Ovary (tissue), 7 donors: ENCODE measurements at regions not wholly inside any gene's neighbourhood (a gene's known extent, or its start where the extent isn't known, plus 50 kb on each side); places are given as distances from the start of the nearest gene placed in this dataset.

Experiments
- DNase-seq, 5 donors: peaks; one replicate each; pipeline ENCODE4 v3.0.0-alpha.2; 2019 to 2020
- H3K27ac ChIP-seq, 2 donors: fragments of 200-600 bp; one replicate each; pipeline versions ENCODE4 v1.5.1 to v1.8.0; 2019 to 2022
- H3K27me3 ChIP-seq: fragments of 200-600 bp; one replicate; pipeline ENCODE4 v1.8.0; 2022
- H3K36me3 ChIP-seq: fragments of 200-600 bp; sonication (generic); one replicate; pipeline ENCODE4 v1.5.1; 2019
- H3K4me1 ChIP-seq: one replicate; pipeline ENCODE4 v1.8.1; 2013; ENCODE audit warnings: mild to moderate bottlenecking, moderate library complexity; ENCODE audit not compliant: insufficient read depth
- H3K4me3 ChIP-seq: fragments of 200-600 bp; sonication (generic); one replicate; pipeline ENCODE4 v1.5.1; 2017
- H3K9me3 ChIP-seq, 2 donors: fragments of 200-600 bp in 1 of 2; sonication (generic) in 1 of 2; one replicate each; pipeline versions ENCODE4 v1.5.1 to v1.8.1; 2013 to 2019; ENCODE audit warnings: mild to moderate bottlenecking in 1 of 2, moderate library complexity in 1 of 2
- EP300 ChIP-seq: sonication (generic); formaldehyde crosslinking; IDR thresholded peaks from one replicate; pipeline ENCODE4 v1.6.1; 2017; ENCODE audit warnings: antibody characterized with exemption
- POLR2A ChIP-seq: fragments of 450-650 bp; IDR thresholded peaks from one replicate; pipeline ENCODE4 v1.6.1; 2017; ENCODE audit warnings: antibody characterized with exemption, mild to moderate bottlenecking, moderate library complexity
- WGBS, 3 donors: extraction: QIAGEN DNeasy Blood & Tissue Kit in 1 of 3; methylation state at CpG; one replicate each; pipeline versions ENCODE4 v1.1.5 to v1.1.7; 2013 to 2017; 5-methylcytosine and 5-hydroxymethylcytosine counted together
- intact Hi-C, 4 donors: fragments of 100-400 bp; cut with DNase I; formaldehyde crosslinking; loops; one replicate each; pipeline versions ENCODE4 v1.11.0 to v1.15.1; 2022 to 2023
- TF ChIP-seq, protein P1 (sequence below), 3 donors: fragments of 450-650 bp in 2 of 3; fragments of 200-600 bp in 1 of 3; IDR thresholded peaks; one replicate each; pipeline versions ENCODE4 v1.5.1 to v1.8.0; 2016 to 2022; ENCODE audit warnings: antibody characterized with exemption in 3 of 3, mild to moderate bottlenecking in 1 of 3
- donor health status: DM: no; HTN: no; CAD: no; lungs with moderate emphysema.
- donor health status: DM: no; HTN: no; CAD: no.
- donor health status: Bipolar disorder and iron deficiency.
- donor health status: DM: no; HTN: no; CAD: no.
- donor health status: DM: yes; HTN: yes; CAD: no.

DNA sequence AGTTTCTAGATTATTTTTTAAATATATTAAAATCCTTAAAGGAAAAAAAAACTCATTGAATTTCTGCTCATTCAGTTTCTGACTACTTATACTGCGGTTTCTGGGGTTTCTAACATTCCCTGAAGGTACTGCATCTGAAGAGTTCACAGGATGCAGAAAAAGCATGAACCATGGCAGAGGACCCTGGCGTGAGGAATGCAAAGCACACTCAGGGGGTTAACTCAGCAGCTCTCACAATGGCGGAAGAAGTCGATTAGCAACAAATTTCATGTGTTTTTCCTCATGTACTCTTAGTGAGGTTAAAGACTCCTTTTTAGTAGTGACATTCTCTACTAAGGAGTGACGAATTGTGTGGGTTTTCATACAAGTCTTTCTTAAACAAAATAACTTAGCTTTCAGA lies 975.6 kb downstream of the NCAM2 start:
- 31 to 60% (median 39%) methylated on average over 5 of the region's 5 CpGs for WGBS, 3 donors
- Histone ChIP-seq H3K36me3 (no peaks in the 10 kb centered on the region), H3K4me3 (no peak overlapping the region), H3K27ac (no peak overlapping the region), H3K4me1 (no peaks in the 10 kb centered on the region), H3K27me3 (no peaks in the 10 kb centered on the region), H3K9me3 (no peaks in the 10 kb centered on the region)
- TF ChIP-seq, protein P1, sequence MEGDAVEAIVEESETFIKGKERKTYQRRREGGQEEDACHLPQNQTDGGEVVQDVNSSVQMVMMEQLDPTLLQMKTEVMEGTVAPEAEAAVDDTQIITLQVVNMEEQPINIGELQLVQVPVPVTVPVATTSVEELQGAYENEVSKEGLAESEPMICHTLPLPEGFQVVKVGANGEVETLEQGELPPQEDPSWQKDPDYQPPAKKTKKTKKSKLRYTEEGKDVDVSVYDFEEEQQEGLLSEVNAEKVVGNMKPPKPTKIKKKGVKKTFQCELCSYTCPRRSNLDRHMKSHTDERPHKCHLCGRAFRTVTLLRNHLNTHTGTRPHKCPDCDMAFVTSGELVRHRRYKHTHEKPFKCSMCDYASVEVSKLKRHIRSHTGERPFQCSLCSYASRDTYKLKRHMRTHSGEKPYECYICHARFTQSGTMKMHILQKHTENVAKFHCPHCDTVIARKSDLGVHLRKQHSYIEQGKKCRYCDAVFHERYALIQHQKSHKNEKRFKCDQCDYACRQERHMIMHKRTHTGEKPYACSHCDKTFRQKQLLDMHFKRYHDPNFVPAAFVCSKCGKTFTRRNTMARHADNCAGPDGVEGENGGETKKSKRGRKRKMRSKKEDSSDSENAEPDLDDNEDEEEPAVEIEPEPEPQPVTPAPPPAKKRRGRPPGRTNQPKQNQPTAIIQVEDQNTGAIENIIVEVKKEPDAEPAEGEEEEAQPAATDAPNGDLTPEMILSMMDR (IDR thresholded peaks at IDR 0.05): no peak
- TF ChIP-seq EP300 (no peak), POLR2A (no peak)
- DNase-seq: no peak
- intact Hi-C loops: no loop called here

DNA sequence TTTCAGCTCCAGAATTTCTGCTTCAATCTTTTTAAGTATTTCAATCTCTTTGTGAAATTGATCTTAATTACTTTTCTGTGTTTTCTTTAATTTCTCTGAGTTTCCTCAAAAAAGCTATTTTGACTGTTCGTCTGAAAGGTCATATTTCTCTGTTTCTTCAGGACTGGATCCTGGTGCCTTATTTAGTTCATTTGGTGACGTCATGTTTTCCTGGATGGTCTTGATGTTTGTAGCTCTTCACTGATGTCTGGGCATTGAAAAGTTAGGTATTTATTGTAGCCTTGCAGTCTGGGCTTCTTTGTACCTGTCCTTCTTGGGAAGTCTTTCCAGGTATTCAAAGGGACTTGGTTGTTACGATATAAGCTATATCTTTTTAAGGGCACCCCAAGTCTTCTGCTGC lies 998.7 kb downstream of the NCAM2 start:
- TF ChIP-seq, protein P1 (IDR thresholded peaks at IDR 0.05): no peak
- no peak for TF ChIP-seq POLR2A
- TF ChIP-seq EP300: no peak
- H3K4me1 ChIP-seq: no peaks in the 10 kb centered on the region
- H3K27me3 ChIP-seq: no peaks in the 10 kb centered on the region
- WGBS, 3 donors: 85 to 90% (median 89%) methylated on average over 3 of the region's 3 CpGs
- intact Hi-C loops: no loop called here
- H3K4me3 ChIP-seq: no peak overlapping the region
- no peaks in the 10 kb centered on the region for H3K9me3 ChIP-seq
- no peaks in the 10 kb centered on the region for H3K36me3 ChIP-seq
- no peak for DNase-seq
- no peak overlapping the region for H3K27ac ChIP-seq

DNA sequence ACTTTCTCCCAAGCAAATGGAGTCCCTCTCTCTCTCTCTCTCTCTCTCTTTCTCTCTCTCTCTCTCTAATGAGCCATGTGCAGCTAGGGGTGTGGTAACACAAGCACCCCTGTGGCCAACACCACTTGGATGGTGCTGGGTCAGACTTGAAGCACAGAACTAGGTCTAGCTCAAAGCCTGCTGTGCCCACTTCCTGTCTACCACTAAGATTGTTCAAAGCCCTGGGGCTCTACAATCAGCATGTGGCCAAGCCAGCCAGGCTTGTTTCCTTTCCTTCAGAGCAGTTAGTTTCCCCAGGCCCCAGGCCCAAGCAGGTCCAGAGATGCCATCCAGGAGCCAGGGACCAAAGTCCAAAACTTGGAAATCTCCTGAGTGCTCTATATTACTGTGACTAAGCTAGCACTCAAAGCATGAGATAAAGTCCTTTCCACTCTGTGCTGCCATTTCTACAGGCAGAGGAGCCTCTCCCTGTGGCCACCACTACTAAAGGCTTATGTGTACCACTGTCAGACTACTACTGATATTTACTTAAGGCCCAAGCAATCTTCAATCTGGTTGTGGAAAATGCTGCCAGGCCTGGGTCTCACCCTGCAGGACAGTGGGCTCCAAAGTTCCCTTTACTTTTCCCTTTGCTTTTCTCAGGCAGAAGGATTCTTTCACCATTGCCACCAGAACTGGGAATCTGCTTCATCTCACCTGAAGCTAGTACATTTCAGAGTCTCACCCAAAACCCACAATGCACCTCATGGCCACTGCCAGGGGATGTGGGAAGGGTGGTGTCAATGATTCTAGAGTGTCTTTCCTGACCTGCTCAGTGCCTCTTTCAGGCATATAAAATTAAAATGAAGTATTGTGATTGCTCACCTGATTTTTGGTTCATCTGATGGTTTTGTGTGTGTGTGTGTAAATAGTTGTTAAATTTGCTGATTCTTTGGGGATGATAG lies 999.5 kb downstream of the NCAM2 start:
- H3K36me3 ChIP-seq: no peaks in the 10 kb centered on the region
- intact Hi-C loops: no loop called here
- no peak for DNase-seq
- H3K4me1 ChIP-seq: no peaks in the 10 kb centered on the region
- H3K4me3 ChIP-seq: no peak overlapping the region
- no peaks in the 10 kb centered on the region for H3K27me3 ChIP-seq
- H3K9me3 ChIP-seq: no peaks in the 10 kb centered on the region
- TF ChIP-seq, protein P1 (IDR thresholded peaks at IDR 0.05): no peak
- TF ChIP-seq POLR2A (no peak), EP300 (no peak)
- H3K27ac ChIP-seq: no peak overlapping the region

DNA sequence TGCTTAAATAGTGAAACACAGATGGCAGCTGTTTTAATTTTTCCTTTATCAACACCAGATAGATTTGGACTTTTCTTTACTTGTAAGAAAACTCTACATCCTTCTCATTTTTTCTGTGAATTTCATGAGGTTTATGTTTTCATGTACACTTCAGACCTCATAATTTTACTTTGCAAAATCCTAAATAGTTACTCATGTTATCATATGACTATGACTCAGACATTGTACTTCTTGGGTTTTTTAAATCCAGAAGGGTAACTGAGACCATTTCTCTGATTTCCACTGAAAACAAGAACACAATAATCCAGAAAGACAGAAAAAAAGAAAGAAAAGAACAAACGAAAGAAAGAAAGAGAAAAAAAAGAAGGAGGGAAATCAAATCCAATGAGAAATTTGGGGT lies 1021.6 kb downstream of the NCAM2 start:
- Histone ChIP-seq H3K36me3 (no peaks in the 10 kb centered on the region), H3K4me1 (no peaks in the 10 kb centered on the region), H3K27ac (no peak overlapping the region), H3K27me3 (no peaks in the 10 kb centered on the region), H3K9me3 (no peaks in the 10 kb centered on the region), H3K4me3 (no peak overlapping the region)
- WGBS, 3 donors: 33 to 38% (median 35%) methylated on average over 1 of the region's 1 CpG
- DNase-seq: no peak
- intact Hi-C loops: no loop called here
- TF ChIP-seq POLR2A: no peak
- no peak for TF ChIP-seq EP300
- TF ChIP-seq, protein P1 (IDR thresholded peaks at IDR 0.05): no peak
